Activated effector memory CD4-positive, alpha-beta T cell treated with anti-CD3 and anti-CD28 coated beads, Interleukin-2, amount 50 U/mL, for 16 hours (primary cell): ENCODE measurements at regions not wholly inside any gene's neighbourhood (a gene's known extent, or its start where the extent isn't known, plus 50 kb on each side); places are given as distances from the start of the nearest gene placed in this dataset.
"Not testable (repeated sequence)": the region's sequence is repeated elsewhere in the genome, so short reads cannot be mapped to it uniquely, and the experiment has no call there.

Experiments
- DNase-seq: peaks from one replicate; pipeline ENCODE4 v3.0.0-alpha.2; 2020

GRCh38 chr21:9767592-9768375, 753.6 kb upstream of the TPTE start:
- no peak for DNase-seq

GRCh38 chr21:9768376-9769130, 752.8 kb upstream of the TPTE start:
- DNase-seq = not testable (repeated sequence)

GRCh38 chr21:9769131-9769498, 752.3 kb upstream of the TPTE start:
- DNase-seq = not testable (repeated sequence)

GRCh38 chr21:9769718-9770690, 751.4 kb upstream of the TPTE start:
- not testable (repeated sequence) for DNase-seq

- not testable (repeated sequence) for DNase-seq
These were observed 749.7 kb upstream of the TPTE start for GRCh38 chr21:9771466-9772347.

- DNase-seq = no peak
These were observed 749.1 kb upstream of the TPTE start for GRCh38 chr21:9772348-9772672.

- DNase-seq = not testable (repeated sequence)
These were observed 748.4 kb upstream of the TPTE start for GRCh38 chr21:9772877-9773420.

- no peak for DNase-seq
These were observed 747.0 kb upstream of the TPTE start for GRCh38 chr21:9774347-9774746.

GRCh38 chr21:9774901-9775593, 746.3 kb upstream of the TPTE start:
- DNase-seq = not testable (repeated sequence)

- DNase-seq = not testable (repeated sequence)
These were observed 745.5 kb upstream of the TPTE start for GRCh38 chr21:9775877-9776276.

- DNase-seq = not testable (repeated sequence)
These were observed 744.9 kb upstream of the TPTE start for GRCh38 chr21:9776286-9777020.

GRCh38 chr21:9778541-9778940, 742.8 kb upstream of the TPTE start:
- DNase-seq = not testable (repeated sequence)

- DNase-seq = no peak
These were observed 740.9 kb upstream of the TPTE start for GRCh38 chr21:9780441-9780937.

- not testable (repeated sequence) for DNase-seq
These were observed 737.8 kb upstream of the TPTE start for GRCh38 chr21:9783587-9783986.

GRCh38 chr21:9784201-9784600, 737.2 kb upstream of the TPTE start:
- not testable (repeated sequence) for DNase-seq

GRCh38 chr21:9786092-9786491, 735.3 kb upstream of the TPTE start:
- DNase-seq = not testable (repeated sequence)

- DNase-seq = not testable (repeated sequence)
These were observed 733.1 kb upstream of the TPTE start for GRCh38 chr21:9788281-9788680.

GRCh38 chr21:9790354-9790753, 731.0 kb upstream of the TPTE start:
- DNase-seq = not testable (repeated sequence)

- not testable (repeated sequence) for DNase-seq
These were observed 729.9 kb upstream of the TPTE start for GRCh38 chr21:9791453-9791852.

- not testable (repeated sequence) for DNase-seq
These were observed 726.1 kb upstream of the TPTE start for GRCh38 chr21:9795291-9795690.
